PFSK-1 (cell line): ENCODE measurements at regions not wholly inside any gene's neighbourhood (a gene's known extent, or its start where the extent isn't known, plus 50 kb on each side); places are given as distances from the start of the nearest gene placed in this dataset.

Experiments
- FOXP2 ChIP-seq: optimal IDR thresholded peaks from 2 replicates; pipeline ENCODE3; 2011; ENCODE audit warnings: borderline replicate concordance, control low read depth, inconsistent platforms; ENCODE audit not compliant: insufficient read depth; ENCODE audit errors: extremely low read length, extremely low read depth
- POLR2AphosphoS5 ChIP-seq: IDR thresholded peaks from 2 replicates; pipeline ENCODE4 v1.6.1; 2012; ENCODE audit warnings: low read depth, mild to moderate bottlenecking, control low read depth, low read length, moderate library complexity
- TAF1 ChIP-seq: IDR thresholded peaks from 2 replicates; pipeline ENCODE4 v1.6.1; 2012; ENCODE audit warnings: low read length, control low read depth, borderline replicate concordance; ENCODE audit not compliant: insufficient read depth

GRCh38 chr20:34172926-34173325 lies 60.9 kb upstream of the EIF2S2 start:
- TF ChIP-seq POLR2AphosphoS5, result no peak
- no peak for TF ChIP-seq TAF1
- no peak for TF ChIP-seq FOXP2
